ENCODE measurements at regions not wholly inside any gene's neighbourhood (a gene's known extent, or its start where the extent isn't known, plus 50 kb on each side); places are given as distances from the start of the nearest gene placed in this dataset.

DNA sequence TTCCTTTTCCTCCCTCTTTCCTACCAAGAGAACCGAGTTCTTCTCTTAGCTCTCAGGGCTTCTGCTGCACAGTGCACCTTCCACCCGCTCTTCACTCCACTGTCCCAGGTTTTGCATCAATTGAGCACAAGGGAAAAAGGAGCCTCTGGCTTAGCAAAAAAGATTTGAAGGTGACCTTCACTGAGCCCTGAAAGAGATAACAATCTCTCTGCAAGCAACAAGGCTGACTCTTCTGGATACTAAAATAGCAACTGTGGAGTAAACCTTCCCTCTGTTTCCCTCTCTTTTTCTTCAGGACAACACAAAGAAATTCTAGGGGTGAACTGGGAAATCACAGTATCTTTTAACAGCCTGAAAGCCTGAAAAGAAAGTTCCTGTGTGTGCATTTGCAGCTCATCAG lies 354.7 kb upstream of the PODXL start:
- no peak for DNase-seq (ENCODE audit: extremely low read depth in 1 of 11, low read depth in 9 of 11, low spot score in 4 of 11)

DNA sequence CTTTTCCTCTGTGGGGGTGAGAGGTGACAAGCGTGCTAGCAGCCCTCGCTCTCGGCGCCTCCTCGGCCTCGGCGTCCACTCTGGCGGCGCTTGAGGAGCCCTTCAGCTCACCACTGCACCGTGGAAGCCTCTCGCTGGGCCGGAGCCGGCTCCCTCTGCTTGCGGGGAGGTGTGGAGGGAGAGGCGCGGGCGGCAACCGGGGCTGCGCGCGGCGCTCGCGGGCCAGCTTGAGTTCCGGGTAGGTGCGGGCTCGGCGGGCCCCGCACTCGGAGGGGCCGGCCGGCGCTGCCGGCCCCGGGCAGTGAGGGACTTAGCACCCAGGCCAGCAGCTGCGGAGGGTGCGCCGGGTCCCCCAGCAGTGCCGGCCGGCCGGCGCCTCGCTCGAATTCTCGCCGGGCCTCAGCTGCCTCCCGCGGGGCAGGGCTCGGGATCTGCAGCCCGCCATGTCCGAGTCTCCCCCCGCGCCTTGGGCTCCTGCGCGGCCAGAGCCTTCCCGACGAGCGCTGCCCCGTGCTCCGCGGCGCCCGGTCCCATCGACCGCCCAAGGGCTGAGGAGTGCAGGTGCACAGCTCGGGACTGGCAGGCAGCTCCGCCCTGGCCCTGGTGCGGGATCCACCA lies 352.8 kb upstream of the PODXL start:
- no peak for DNase-seq (ENCODE audit: extremely low read depth in 1 of 11, low read depth in 9 of 11, low spot score in 4 of 11)

DNA sequence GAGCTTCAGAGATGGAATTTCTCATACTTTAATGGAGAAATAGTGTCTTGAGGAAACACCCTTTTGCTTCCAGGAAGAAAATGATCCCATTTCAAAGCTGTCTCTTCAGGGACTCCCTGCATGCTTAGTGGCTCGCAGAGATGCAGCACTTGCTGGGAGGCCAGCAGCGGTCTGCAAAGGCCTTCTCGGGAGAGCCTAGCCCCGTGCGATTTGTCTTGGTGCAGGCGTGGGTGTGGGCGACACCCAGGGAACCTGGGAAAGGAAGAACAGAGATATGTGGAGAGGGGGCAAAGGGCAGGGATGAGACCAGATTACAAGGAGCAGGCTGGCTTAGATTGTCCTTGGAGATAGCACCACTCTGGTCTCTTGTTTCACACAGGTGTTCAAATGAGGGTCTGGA lies 352.3 kb upstream of the PODXL start:
- no peak for DNase-seq (ENCODE audit: extremely low read depth in 1 of 11, low read depth in 9 of 11, low spot score in 4 of 11)

DNA sequence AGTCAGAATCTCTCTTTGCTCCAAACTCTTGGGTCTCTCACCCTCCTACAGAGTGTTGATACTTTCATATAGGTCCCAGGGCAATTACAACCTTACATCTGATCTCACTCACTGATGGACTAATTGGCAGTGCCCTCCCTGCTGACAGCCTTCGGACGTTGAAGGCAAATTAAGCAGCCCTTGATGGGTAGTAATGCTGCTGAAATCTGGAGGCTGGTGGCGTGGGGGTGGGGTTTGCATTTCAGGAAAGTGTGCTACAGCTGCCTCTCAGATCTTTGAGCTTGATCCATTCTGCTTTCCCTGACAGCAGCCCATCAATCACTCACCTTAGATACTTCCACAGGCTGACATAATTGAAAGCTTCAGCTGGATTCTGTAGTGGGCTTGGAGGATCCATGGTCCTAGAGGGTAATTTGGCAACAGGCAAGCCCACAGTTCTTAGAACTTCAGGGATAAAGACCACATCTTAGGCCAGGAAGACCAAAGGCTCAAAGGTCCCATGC lies 349.1 kb upstream of the PODXL start:
- no peak for DNase-seq (ENCODE audit: extremely low read depth in 1 of 11, low read depth in 9 of 11, low spot score in 4 of 11)

DNA sequence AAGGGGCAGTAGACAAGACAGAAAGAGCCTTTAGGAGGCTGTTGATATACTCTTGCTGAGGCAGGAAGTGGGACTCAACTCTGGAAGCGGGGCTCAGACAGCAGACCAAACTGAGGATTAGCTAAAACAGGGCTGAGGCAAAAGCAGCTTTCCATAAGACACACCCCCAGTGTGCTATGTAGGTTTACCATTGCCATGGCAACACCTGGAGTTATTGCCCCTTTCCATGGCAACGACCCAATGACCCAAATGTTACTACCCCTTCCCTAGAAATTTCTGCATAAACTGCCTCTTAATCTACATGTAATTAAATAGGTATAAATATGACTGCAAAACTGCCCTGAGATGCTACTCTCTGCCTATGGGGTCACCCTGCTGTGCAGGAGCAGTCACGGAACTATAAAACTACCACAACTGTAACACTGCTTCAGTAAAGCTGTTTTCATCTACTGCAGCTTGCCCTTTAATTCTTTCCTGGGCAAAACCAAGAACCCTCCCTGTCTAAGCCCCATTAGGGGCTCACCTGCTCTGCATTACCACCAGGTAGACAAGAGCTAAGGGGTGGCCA lies 348.4 kb upstream of the PODXL start:
- no peak for DNase-seq (ENCODE audit: extremely low read depth in 1 of 11, low read depth in 9 of 11, low spot score in 4 of 11)

DNA sequence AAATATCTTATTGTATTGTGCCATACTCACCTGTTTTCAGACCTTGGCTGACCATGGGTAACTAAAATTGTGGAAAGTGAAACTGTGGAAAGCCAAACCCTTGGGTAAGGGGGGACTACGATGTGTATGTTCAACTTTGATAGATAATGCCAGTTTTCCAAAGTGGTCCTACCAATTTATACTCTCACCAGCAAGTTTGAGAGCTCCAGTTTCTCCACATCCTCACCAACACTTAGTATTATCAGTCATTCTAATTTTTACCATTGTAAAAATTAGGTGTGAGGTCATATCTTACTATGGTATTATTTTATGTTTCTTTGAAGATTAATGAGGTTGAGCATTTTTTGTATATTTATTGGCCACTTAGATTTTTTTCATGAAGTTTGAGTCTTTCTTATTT lies 346.9 kb upstream of the PODXL start:
- no peak for DNase-seq (ENCODE audit: extremely low read depth in 1 of 11, low read depth in 9 of 11, low spot score in 4 of 11)

DNA sequence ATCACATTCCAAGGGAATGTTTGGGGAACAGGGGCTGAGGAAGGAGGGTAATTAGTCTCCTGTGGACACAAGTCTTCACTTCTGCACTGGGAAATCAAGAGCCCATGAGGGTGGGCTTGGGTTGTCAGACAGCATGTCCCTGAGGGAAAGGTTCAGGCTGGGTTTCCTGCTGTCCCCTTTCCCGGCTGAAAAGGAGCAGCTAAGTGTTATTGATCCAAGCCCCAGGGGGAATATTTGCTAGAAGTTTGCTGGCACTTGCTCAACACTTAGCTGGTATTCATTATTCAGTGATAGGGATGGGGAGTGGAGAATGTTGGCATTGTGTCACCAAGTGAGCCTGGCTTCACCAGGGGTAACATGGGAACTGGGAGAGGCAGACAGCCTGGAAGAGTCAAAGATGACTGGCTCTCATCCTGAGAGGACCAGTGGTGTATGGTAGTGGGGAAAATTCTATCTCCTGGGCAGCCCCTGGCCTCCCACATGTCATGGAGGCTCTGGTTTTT lies 344.4 kb upstream of the PODXL start:
- no peak for DNase-seq (ENCODE audit: extremely low read depth in 1 of 11, low read depth in 9 of 11, low spot score in 4 of 11)

DNA sequence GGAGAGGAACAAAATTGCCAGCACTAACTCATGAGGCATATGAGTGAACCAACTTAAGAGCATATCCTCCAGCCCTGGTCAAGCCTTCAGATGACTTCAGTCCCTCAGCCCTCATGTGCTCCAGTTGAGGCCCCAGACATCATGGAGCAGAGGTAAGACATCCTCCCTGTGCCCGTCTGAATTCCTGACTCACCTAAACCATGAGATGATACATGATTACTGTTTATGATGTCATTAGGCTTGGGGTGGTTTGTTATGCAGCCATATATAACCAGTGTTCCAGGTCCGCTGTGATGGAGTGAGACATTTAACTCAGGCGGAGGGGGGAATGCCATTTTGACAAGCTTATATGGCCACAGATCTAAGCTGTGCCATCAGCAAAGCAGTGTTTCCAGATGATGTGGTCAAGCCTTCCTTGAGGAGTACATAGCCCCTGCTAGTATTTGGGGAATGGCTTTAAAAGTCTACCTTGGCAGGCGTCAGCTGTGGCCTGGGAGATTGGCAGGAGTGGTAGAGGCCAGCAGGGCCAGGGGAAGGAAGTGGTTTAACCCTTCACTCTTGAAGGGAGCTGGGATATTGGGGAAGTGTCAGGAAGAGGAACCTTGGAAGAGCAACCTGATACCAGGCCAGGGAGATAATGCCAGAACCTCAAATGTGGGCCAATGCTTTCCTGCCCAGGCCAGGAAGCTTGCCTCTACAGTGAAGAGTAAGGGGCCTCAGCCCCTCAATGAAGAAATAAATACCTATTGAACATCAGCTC lies 343.0 kb upstream of the PODXL start:
- no peak for DNase-seq (ENCODE audit: extremely low read depth in 1 of 11, low read depth in 9 of 11, low spot score in 4 of 11)

DNA sequence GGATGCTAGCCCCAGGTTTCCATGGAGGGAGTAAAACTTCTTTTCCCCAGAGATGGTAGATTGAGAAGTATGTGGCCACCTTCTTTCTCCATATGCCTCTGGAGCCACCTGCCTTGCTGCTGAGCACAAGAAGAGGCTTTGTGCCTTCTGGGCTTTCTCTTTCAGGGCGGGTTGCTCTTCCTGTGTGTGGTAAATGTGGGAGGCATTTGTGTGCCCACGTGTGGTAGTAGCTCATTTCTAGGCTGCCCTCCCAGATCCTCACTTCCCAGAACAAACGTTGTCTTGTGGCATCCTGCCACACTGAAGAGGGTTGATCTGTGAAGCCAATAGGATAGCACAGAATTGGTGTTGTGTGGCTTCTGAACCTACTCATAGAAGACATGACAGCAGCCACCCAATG lies 342.0 kb upstream of the PODXL start:
- no peak for DNase-seq (ENCODE audit: extremely low read depth in 1 of 11, low read depth in 9 of 11, low spot score in 4 of 11)

DNA sequence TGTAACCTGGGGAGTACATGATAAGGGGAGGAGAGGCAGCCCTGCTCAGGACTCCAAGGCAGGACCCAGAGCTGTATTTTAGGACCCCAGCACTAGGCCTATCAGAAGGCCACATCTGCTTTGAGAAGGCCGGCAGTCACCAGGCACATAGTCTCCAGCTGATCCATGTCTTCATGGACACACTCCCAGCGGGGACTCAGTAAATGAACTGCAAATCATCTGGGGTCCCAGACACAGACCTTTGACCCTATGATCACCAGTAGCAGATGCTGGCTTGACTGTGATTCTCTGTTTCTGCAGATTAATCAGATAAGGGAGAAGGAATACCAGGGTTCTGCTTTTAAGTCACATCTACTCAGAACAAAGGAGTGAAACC lies 341.4 kb upstream of the PODXL start:
- no peak for DNase-seq (ENCODE audit: extremely low read depth in 1 of 11, low read depth in 9 of 11, low spot score in 4 of 11)

DNA sequence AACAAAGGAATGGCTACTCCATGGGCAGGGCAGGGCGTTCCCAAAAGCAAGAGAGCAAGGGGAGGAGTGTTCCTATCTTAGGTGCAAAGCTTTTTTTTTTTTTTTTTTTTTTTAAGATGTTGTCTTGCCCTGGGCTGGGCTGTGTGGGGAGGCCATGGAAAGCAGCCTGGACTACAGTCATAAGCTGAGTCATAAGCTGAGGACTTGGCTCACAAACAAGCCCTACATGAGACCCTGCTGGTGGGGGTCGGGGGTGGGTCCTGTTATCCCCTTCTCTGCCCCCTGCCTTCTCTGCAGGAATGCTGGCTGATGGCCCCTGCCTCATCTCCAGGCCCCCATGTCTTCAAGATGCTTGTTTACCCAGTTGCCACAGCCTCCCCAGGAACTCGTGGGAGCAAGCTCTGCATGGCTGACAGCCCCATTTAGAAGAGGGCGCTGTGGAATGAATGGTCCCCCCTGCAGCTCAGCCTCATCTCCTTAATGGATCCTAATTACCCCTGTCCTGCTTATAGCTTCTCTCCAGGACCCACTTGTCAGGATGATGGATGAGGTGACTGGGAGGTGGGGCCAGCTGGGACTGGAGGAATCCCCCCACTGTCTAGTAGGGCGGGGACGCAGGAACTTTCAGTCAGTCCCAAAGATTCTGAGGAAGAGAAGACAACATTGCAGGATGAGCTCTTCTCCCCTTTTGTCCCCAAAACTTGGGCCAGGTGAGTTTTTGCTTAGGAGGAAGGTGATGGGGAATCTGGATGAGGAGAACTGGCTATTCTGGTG lies 340.8 kb upstream of the PODXL start:
- DNase-seq (ENCODE audit: extremely low read depth in 1 of 11, low read depth in 9 of 11, low spot score in 4 of 11) = no peak

DNA sequence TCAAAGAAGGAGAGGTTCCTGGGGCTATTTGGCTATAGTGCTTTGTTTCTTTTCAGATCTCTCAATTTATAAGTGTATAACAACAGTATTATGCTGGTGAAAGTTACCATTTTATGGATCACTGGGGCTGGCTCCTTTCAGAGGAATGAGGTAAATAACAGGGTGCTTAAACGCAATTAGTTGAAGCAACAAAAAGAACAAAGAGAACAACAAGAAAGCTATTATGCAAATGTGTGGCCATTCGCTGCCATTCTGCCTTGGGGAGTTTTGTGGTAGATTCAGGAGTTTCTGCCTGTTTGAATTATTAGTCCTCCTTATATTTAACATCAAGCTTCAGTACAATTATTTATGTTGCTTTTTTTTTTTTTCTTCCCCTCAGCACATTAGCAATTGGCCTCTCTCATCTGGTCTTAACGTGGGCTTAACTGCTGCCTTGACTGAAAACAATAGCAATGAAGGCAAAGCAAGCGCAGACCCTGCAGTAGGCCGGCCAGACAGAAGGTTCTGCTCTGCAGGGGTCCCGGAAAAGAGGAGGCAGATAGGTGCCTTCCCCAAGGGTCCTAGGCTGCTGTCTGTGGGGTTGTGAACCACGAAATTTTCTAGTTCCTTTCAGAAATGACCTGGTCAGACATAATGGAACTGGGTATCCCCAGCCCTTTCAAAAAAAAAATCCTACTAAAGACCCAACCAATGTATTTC lies 339.9 kb upstream of the PODXL start:
- no peak for DNase-seq (ENCODE audit: extremely low read depth in 1 of 11, low read depth in 9 of 11, low spot score in 4 of 11)

DNA sequence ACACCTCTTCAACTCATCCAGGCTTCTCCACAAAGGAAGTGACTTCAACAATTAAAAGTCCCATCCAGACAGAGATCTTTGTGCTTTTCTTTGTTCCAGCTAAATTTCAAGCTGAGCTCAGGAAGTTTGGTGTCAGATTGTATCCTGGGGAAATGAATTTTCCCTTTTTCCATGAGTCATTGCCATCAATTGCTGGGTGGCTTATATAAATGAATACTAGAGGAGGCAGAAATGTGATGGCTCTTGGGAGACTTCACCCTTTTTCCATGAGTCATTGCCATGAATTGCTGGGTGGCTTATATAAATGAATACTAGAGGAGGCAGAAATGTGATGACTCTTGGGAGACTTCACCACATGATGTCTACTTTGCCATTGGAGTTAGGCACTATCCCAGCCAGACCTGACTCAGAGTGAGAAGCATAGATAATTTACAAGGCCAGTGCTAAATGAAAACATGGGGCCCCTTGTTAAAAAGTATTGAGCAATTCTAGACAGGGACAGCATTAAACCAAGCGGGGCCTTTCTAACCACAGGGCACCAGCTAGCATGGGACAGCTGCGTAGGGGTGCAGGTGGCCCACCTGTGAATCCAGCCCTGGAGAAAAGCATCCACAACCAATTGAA lies 339.2 kb upstream of the PODXL start:
- no peak for DNase-seq (ENCODE audit: extremely low read depth in 1 of 11, low read depth in 9 of 11, low spot score in 4 of 11)

DNA sequence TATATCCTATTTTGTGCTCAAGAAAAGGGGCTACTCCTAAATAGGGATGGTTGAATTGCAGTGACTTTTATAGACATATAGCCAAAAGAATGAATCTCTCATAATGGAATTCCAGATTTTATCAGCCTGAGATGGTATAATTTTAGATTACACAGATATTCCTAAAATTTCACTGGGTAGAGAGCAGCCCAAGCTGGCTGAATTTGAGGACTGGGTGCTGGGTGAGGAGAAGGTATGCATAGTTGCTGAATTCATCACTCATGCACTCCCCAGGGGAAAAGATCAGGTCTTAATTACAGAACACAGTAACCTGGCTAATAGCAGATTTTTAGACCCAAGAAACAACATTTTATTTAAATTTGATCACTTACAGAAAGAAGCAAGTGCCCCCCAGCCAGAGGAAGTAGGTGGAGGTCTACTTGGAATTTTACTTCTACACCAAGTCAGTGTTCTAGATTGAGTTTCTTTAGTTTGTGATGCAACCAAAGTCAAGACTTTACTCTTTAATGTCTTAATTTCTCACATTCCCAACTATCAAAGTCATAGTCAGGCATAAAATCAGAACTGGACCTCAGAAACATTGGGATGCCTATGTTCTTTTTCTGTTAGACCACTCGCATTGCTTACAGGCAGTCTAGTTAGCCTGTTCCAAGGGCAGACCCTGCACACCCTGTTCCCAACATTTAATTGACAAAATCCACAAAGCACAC lies 337.4 kb upstream of the PODXL start:
- no peak for DNase-seq (ENCODE audit: extremely low read depth in 1 of 11, low read depth in 9 of 11, low spot score in 4 of 11)

DNA sequence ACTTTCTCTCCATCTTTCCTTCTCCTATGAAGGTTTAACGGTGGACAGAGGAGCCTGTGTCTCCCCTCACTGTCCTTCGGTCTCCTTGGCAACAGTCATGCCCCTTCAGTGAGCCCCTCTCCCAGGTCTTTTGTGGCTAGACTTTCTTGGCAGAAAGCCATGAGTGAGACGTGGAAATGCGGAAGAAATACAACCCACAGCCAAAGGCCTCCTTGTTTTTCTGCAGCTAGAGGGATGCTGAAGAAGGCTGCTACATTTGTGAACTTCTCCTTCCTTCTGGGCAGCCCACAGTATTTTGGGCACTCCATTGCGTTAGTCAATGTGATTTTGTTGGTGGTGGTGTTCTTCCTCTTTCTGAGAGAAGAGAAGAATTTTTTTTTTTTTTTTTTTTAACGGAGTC lies 333.7 kb upstream of the PODXL start:
- no peak for DNase-seq (ENCODE audit: extremely low read depth in 1 of 11, low read depth in 9 of 11, low spot score in 4 of 11)

DNA sequence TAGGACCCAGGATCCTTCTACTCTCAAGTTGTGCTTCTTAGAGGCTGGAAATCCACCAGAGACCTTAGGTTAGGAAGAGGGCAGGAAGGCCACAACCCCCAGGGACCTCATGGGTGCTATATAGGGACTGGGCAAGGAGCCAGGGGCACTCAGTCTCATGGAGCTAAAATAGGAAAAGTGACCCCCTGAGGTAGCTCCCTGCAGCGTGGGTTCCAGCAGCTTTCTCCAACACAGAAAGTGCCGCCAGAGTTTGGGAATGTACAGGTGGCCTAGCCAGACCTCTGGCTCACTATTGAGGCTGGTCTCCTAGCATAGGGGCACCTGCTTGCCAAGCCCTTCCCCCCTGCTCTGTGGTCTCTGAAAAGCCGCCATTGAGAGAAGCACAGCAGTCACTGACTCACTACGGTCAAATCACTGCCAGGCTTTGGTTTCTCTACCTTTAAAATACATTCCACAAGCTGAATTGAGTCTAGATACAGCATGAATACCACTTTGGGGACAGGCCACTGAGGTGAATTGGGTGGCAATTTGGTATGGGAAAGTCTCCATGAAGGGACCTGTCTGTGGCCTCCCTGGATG lies 333.2 kb upstream of the PODXL start:
- no peak for DNase-seq (ENCODE audit: extremely low read depth in 1 of 11, low read depth in 9 of 11, low spot score in 4 of 11)

DNA sequence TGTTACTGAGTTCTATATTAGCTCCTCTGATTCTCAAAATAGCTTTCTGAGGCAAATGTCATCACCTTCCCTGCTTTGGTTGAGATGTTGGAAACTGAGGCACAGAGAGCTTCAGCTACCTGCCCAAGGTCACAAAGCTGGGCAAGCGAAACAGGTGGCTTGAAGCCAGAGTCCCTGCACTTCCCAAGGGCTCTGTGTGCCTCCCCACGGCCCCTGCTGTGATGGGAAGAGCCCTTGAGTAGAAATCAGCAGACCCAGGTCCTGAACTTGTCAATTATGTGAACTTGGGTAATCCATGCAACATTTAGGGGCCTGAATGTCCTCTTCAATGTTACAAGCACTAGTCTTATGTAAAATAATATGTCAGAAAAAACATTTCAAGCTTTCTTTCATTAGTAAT lies 327.3 kb upstream of the PODXL start:
- DNase-seq (ENCODE audit: extremely low read depth in 1 of 11, low read depth in 9 of 11, low spot score in 4 of 11) = no peak

DNA sequence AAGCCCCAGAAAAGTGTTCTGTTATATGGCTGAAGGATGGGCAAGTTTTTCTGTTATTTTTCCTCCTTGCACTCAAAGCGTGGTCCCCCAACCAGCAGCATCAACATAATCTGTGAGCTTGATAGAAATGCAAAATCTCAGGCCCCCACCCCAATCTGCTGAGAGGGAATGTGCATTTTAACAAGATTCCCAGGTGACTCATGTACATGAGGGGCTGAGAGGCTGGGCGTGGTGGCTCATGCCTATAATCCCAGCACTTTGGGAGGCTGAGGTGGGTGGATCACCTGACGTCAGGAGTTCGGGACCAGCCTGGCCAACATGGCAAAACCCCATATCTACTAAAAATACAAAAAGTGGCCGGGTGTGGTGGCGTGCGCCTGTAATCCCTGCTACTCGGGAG lies 326.8 kb upstream of the PODXL start:
- no peak for DNase-seq (ENCODE audit: extremely low read depth in 1 of 11, low read depth in 9 of 11, low spot score in 4 of 11)

Data from renal cortex interstitium (tissue), 11 donors.